ENCODE measurements at regions not wholly inside any gene's neighbourhood (a gene's known extent, or its start where the extent isn't known, plus 50 kb on each side); places are given as distances from the start of the nearest gene placed in this dataset.
A peak's percentile ranks its signal among the peaks of the same experiment; 100 is the strongest.

- no peak for TF ChIP-seq POLR2A (IDR thresholded peaks at IDR 0.05; ENCODE audit: low read depth, low read length)
- DNase-seq (ENCODE audit: insufficient read length, low spot score) (no peak), FAIRE-seq (no peak)
Observed at GRCh38 chr4:182140547-182140946, 102.7 kb upstream of the TENM3 start.

- TF ChIP-seq POLR2A (IDR thresholded peaks at IDR 0.05; ENCODE audit: low read depth, low read length), result no peak
- FAIRE-seq (no peak), DNase-seq (ENCODE audit: insufficient read length, low spot score) (no peak)
Observed at GRCh38 chr4:182141061-182141460, 102.1 kb upstream of the TENM3 start.

- no peak for TF ChIP-seq POLR2A (IDR thresholded peaks at IDR 0.05; ENCODE audit: low read depth, low read length)
- FAIRE-seq (no peak), DNase-seq (ENCODE audit: insufficient read length, low spot score) (no peak)
Observed at GRCh38 chr4:182142176-182143085, 100.8 kb upstream of the TENM3 start.

- peak; percentile 14 for DNase-seq (ENCODE audit: insufficient read length, low spot score)
- TF ChIP-seq POLR2A (IDR thresholded peaks at IDR 0.05; ENCODE audit: low read depth, low read length), result no peak
- no peak for FAIRE-seq
Observed at GRCh38 chr4:182143086-182143821, 99.9 kb upstream of the TENM3 start.

- FAIRE-seq, result no peak
- TF ChIP-seq POLR2A (IDR thresholded peaks at IDR 0.05; ENCODE audit: low read depth, low read length), result peak; percentile 46
- DNase-seq (ENCODE audit: insufficient read length, low spot score), result peak; percentile 46
Observed at GRCh38 chr4:182143822-182144625, 99.2 kb upstream of the TENM3 start.

GRCh38 chr4:182144626-182145333 lies 98.4 kb upstream of the TENM3 start:
- no peak for TF ChIP-seq POLR2A (IDR thresholded peaks at IDR 0.05; ENCODE audit: low read depth, low read length)
- DNase-seq (ENCODE audit: insufficient read length, low spot score) (peak; percentile 20), FAIRE-seq (no peak)

GRCh38 chr4:182145334-182145905 lies 97.8 kb upstream of the TENM3 start:
- FAIRE-seq, result peak; percentile 38
- TF ChIP-seq POLR2A (IDR thresholded peaks at IDR 0.05; ENCODE audit: low read depth, low read length), result no peak
- no peak for DNase-seq (ENCODE audit: insufficient read length, low spot score)

GRCh38 chr4:182147391-182147790 lies 95.8 kb upstream of the TENM3 start:
- no peak for FAIRE-seq
- no peak for TF ChIP-seq POLR2A (IDR thresholded peaks at IDR 0.05; ENCODE audit: low read depth, low read length)
- DNase-seq (ENCODE audit: insufficient read length, low spot score), result no peak

GRCh38 chr4:182150645-182151044 lies 92.6 kb upstream of the TENM3 start:
- TF ChIP-seq POLR2A (IDR thresholded peaks at IDR 0.05; ENCODE audit: low read depth, low read length), result no peak
- no peak for FAIRE-seq
- no peak for DNase-seq (ENCODE audit: insufficient read length, low spot score)

GRCh38 chr4:182155806-182156205 lies 87.4 kb upstream of the TENM3 start:
- no peak for DNase-seq (ENCODE audit: insufficient read length, low spot score)
- no peak for FAIRE-seq
- no peak for TF ChIP-seq POLR2A (IDR thresholded peaks at IDR 0.05; ENCODE audit: low read depth, low read length)

GRCh38 chr4:182163180-182163579 lies 80.0 kb upstream of the TENM3 start:
- no peak for TF ChIP-seq POLR2A (IDR thresholded peaks at IDR 0.05; ENCODE audit: low read depth, low read length)
- DNase-seq (ENCODE audit: insufficient read length, low spot score) (no peak), FAIRE-seq (no peak)

GRCh38 chr4:182169572-182169971 lies 73.6 kb upstream of the TENM3 start:
- no peak for TF ChIP-seq POLR2A (IDR thresholded peaks at IDR 0.05; ENCODE audit: low read depth, low read length)
- FAIRE-seq (no peak), DNase-seq (ENCODE audit: insufficient read length, low spot score) (no peak)

GRCh38 chr4:182169987-182170386 lies 73.2 kb upstream of the TENM3 start:
- FAIRE-seq (no peak), DNase-seq (ENCODE audit: insufficient read length, low spot score) (no peak)
- TF ChIP-seq POLR2A (IDR thresholded peaks at IDR 0.05; ENCODE audit: low read depth, low read length), result no peak
